Breast epithelium (tissue), 4 donors: ENCODE measurements at regions not wholly inside any gene's neighbourhood (a gene's known extent, or its start where the extent isn't known, plus 50 kb on each side); places are given as distances from the start of the nearest gene placed in this dataset.

Experiments
- DNase-seq, 2 donors: peaks; one replicate each; pipeline ENCODE4 v3.0.0-alpha.2; 2019; ENCODE audit warnings: low spot score in 2 of 2
- H3K27ac ChIP-seq, 2 donors: fragments of 200-600 bp; sonication (generic) in 1 of 2; one replicate each; pipeline ENCODE4 v1.5.1; 2016 to 2019; ENCODE audit warnings: mild to moderate bottlenecking in 1 of 2
- H3K27me3 ChIP-seq, 2 donors: fragments of 200-600 bp; sonication (generic) in 1 of 2; one replicate each; pipeline versions ENCODE4 v1.5.1 to v1.6.0; 2017 to 2019; ENCODE audit warnings: control low read depth in 1 of 2, mild to moderate bottlenecking in 1 of 2
- H3K36me3 ChIP-seq: fragments of 200-600 bp; one replicate; pipeline ENCODE4 v1.5.1; 2019
- H3K4me1 ChIP-seq, 2 donors: fragments of 200-600 bp; sonication (generic); one replicate each; pipeline ENCODE4 v1.5.1; 2016 to 2019; ENCODE audit warnings: control low read depth in 1 of 2
- H3K4me3 ChIP-seq, 3 donors: fragments of 200-600 bp; sonication (generic); 1 replicate in 2 of 3; 2 replicates in 1 of 3; pipeline ENCODE4 v1.5.1; 2016 to 2019; ENCODE audit warnings: mild to moderate bottlenecking in 3 of 3, moderate library complexity in 2 of 3
- H3K9me3 ChIP-seq, 2 donors: fragments of 200-600 bp; sonication (generic) in 1 of 2; one replicate each; pipeline ENCODE4 v1.5.1; 2016 to 2019; ENCODE audit warnings: control low read depth in 1 of 2
- POLR2A ChIP-seq: fragments of 450-650 bp; IDR thresholded peaks from one replicate; pipeline ENCODE4 v1.6.1; 2016; ENCODE audit warnings: antibody characterized with exemption, mild to moderate bottlenecking, moderate library complexity
- POLR2AphosphoS5 ChIP-seq, 3 donors: sonication (generic); formaldehyde crosslinking; IDR thresholded peaks; one replicate each; pipeline ENCODE4 v1.6.1; 2017; ENCODE audit warnings: antibody characterized with exemption in 3 of 3
- intact Hi-C: fragments of 100-400 bp; cut with DNase I; formaldehyde crosslinking; loops from one replicate; pipeline ENCODE4 v1.15.1; 2023; ENCODE audit warnings: low total_unique reads
- TF ChIP-seq, protein P1 (sequence below), 3 donors: fragments of 450-650 bp; IDR thresholded peaks; one replicate each; pipeline ENCODE4 v1.5.1; 2016 to 2017; ENCODE audit warnings: antibody characterized with exemption in 3 of 3, mild to moderate bottlenecking in 3 of 3, moderate library complexity in 3 of 3

- H3K27me3 ChIP-seq = no peaks in the 10 kb centered on the region
- H3K9me3 ChIP-seq = no peaks in the 10 kb centered on the region
- DNase-seq = no peak
- TF ChIP-seq, protein P1, sequence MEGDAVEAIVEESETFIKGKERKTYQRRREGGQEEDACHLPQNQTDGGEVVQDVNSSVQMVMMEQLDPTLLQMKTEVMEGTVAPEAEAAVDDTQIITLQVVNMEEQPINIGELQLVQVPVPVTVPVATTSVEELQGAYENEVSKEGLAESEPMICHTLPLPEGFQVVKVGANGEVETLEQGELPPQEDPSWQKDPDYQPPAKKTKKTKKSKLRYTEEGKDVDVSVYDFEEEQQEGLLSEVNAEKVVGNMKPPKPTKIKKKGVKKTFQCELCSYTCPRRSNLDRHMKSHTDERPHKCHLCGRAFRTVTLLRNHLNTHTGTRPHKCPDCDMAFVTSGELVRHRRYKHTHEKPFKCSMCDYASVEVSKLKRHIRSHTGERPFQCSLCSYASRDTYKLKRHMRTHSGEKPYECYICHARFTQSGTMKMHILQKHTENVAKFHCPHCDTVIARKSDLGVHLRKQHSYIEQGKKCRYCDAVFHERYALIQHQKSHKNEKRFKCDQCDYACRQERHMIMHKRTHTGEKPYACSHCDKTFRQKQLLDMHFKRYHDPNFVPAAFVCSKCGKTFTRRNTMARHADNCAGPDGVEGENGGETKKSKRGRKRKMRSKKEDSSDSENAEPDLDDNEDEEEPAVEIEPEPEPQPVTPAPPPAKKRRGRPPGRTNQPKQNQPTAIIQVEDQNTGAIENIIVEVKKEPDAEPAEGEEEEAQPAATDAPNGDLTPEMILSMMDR (IDR thresholded peaks at IDR 0.05) = no peak
- no peak for TF ChIP-seq POLR2A
- TF ChIP-seq POLR2AphosphoS5 (IDR thresholded peaks at IDR 0.05) = no peak
- intact Hi-C loops = no loop called here
- H3K4me3 ChIP-seq = no peak overlapping the region
- H3K36me3 ChIP-seq = no peaks in the 10 kb centered on the region
- H3K4me1 ChIP-seq = no peaks in the 10 kb centered on the region
- no peak overlapping the region for H3K27ac ChIP-seq
Observed at GRCh38 chr12:58564721-58565120, 355.6 kb downstream of the LRIG3 start.

DNA sequence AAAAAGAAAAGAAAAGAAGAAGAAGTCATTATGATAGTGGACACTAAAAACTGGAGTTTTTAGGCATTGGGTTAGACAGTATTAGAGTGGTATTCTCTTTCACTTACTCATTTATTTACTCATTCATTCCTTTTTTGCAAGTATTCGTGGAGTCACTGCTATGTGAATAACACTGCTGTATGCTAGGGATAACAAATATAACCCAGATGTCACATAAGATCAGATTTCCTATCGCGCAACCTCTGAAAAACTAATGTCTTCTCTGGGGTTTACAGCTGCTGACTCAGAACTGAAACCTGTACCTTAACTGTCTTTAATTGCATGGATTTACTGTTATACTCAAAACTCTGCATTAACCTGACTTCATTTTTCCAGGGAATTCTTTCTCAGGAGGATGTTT, 353.7 kb downstream of the LRIG3 start:
- TF ChIP-seq, protein P1 (IDR thresholded peaks at IDR 0.05) = no peak
- TF ChIP-seq POLR2AphosphoS5 (IDR thresholded peaks at IDR 0.05) (no peak), POLR2A (no peak)
- Histone ChIP-seq H3K9me3 (no peaks in the 10 kb centered on the region), H3K36me3 (no peaks in the 10 kb centered on the region), H3K27ac (no peak overlapping the region), H3K4me3 (no peak overlapping the region), H3K4me1 (no peaks in the 10 kb centered on the region), H3K27me3 (no peaks in the 10 kb centered on the region)
- no peak for DNase-seq
- intact Hi-C loops = no loop called here

DNA sequence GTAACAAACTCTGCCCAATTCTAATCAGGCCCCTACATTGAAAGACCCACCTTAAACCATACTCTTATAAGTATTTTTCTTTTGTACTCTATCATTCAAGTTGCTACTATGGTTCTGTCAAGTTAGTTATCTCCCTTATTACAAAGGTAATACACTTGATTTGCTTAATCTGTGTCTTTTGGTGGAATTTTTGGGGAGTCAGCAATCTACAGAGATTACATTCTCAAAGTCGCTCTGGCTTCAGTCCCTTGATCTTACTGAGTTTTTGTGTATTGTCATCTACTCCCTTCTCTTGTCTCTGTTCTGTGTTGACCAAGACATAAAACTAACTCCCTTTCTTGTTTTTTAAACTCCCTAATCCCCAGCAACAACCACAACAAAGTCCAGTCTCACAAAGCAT, 353.1 kb downstream of the LRIG3 start:
- TF ChIP-seq POLR2A (no peak), POLR2AphosphoS5 (IDR thresholded peaks at IDR 0.05) (no peak)
- TF ChIP-seq, protein P1 (IDR thresholded peaks at IDR 0.05) = no peak
- Histone ChIP-seq H3K9me3 (no peaks in the 10 kb centered on the region), H3K36me3 (no peaks in the 10 kb centered on the region)

DNA sequence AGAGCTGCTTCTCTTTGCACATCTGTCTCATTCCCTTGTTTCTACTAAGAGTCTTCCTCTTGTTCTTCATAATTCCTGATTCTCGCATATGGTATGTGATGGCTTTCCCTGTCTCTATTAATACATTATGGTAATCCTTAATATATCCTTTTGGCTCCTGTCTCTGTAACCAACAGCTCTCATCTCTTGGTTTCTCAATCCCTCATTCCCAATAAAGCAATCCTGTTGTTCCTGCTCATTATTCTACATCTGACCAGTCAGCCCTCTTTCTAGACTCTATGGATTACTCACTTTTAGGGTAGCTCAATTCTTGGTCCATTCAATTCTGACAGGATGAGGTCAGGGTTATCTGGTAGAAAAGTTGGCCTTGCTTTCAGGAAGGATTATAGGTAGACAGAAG, 349.9 kb downstream of the LRIG3 start:
- intact Hi-C loops = loop anchor here (5.0 kb wide), 1 partner anchor 1037 kb away; no protein-coding TSS in a partner anchor
- no peak overlapping the region for H3K27ac ChIP-seq
- H3K4me3 ChIP-seq = no peak overlapping the region
- no peaks in the 10 kb centered on the region for H3K27me3 ChIP-seq
- no peaks in the 10 kb centered on the region for H3K36me3 ChIP-seq
- no peak for DNase-seq
- H3K9me3 ChIP-seq = no peaks in the 10 kb centered on the region
- no peaks in the 10 kb centered on the region for H3K4me1 ChIP-seq
- TF ChIP-seq POLR2AphosphoS5 (IDR thresholded peaks at IDR 0.05) = no peak
- TF ChIP-seq, protein P1 (IDR thresholded peaks at IDR 0.05) = no peak
- TF ChIP-seq POLR2A = no peak

More for the DNA sequence above, 353.1 kb downstream of the LRIG3 start:
- no peak for DNase-seq
- Histone ChIP-seq H3K4me1 (no peaks in the 10 kb centered on the region), H3K4me3 (no peak overlapping the region), H3K27ac (no peak overlapping the region), H3K27me3 (no peaks in the 10 kb centered on the region)
- intact Hi-C loops = no loop called here

DNA sequence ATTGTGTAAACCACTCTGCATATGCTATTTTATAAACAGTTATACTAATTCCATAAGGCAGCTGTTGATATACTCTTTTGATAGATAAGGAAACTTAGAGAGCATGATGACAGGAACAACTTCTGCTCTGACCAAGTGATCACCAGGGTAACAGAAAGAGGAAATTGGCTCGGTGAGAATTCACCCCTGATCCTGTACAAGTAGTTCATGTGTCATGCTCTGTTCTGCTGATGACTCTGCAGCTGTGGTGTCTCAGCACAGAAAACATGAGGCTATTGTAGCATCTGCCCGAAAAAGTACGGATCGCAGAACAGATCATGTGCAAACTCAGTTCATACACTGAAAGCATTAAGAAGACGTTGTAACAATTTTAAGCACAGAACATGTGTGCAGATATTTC, 345.0 kb downstream of the LRIG3 start:
- Histone ChIP-seq H3K27me3 (no peaks in the 10 kb centered on the region), H3K4me3 (no peak overlapping the region), H3K9me3 (no peaks in the 10 kb centered on the region), H3K4me1 (no peaks in the 10 kb centered on the region), H3K36me3 (no peaks in the 10 kb centered on the region), H3K27ac (no peak overlapping the region)
- DNase-seq = no peak
- intact Hi-C loops = no loop called here
- TF ChIP-seq POLR2AphosphoS5 (IDR thresholded peaks at IDR 0.05) = no peak
- TF ChIP-seq, protein P1 (IDR thresholded peaks at IDR 0.05) = no peak
